ENCODE measurements at regions not wholly inside any gene's neighbourhood (a gene's known extent, or its start where the extent isn't known, plus 50 kb on each side); places are given as distances from the start of the nearest gene placed in this dataset.

DNA sequence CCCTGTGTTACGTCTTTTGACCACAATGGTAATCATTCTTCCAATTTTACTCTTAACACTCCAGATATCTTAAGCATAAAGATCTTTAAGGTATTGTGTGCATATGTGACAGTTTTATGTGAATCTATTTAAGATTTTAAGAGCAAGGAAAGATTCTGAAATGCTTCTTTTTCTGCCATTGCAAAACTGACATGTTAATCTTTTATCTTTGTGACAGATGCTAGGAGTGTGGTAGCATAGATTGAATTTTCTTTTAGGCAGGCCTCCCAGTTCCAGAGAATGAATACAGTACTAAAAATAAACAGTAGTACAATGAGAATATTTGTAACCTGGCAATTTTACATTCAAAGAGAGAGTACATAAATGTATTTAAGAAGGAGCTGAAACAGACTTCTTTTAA lies 232.5 kb upstream of the ZSWIM2 start:
- no peak for TF ChIP-seq POLR2A (IDR thresholded peaks at IDR 0.05)
- TF ChIP-seq, protein P1, sequence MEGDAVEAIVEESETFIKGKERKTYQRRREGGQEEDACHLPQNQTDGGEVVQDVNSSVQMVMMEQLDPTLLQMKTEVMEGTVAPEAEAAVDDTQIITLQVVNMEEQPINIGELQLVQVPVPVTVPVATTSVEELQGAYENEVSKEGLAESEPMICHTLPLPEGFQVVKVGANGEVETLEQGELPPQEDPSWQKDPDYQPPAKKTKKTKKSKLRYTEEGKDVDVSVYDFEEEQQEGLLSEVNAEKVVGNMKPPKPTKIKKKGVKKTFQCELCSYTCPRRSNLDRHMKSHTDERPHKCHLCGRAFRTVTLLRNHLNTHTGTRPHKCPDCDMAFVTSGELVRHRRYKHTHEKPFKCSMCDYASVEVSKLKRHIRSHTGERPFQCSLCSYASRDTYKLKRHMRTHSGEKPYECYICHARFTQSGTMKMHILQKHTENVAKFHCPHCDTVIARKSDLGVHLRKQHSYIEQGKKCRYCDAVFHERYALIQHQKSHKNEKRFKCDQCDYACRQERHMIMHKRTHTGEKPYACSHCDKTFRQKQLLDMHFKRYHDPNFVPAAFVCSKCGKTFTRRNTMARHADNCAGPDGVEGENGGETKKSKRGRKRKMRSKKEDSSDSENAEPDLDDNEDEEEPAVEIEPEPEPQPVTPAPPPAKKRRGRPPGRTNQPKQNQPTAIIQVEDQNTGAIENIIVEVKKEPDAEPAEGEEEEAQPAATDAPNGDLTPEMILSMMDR (IDR thresholded peaks at IDR 0.05), result no peak

Data from tibial nerve (tissue), 3 donors.